SJSA1 (cell line): ENCODE measurements at regions not wholly inside any gene's neighbourhood (a gene's known extent, or its start where the extent isn't known, plus 50 kb on each side); places are given as distances from the start of the nearest gene placed in this dataset.
"Not testable (repeated sequence)": the region's sequence is repeated elsewhere in the genome, so short reads cannot be mapped to it uniquely, and the experiment has no call there.

ENCODE experiments used
- DNase-seq, 2 experiments: peaks; one replicate each; pipeline ENCODE4 v3.0.0-alpha.2; 2015 to 2020; ENCODE audit warnings: low spot score in 2 of 2, low read depth in 1 of 2
- H3K27ac ChIP-seq: fragments of 250-450 bp; sonication (Bioruptor Pico); 2 replicates; pipeline ENCODE4 v1.5.1; 2020; ENCODE audit warnings: mild to moderate bottlenecking, moderate library complexity
- H3K27me3 ChIP-seq: fragments of 250-450 bp; sonication (Bioruptor Pico); replicated peaks from 2 replicates; pipeline ENCODE4 v1.5.1; 2020; ENCODE audit warnings: mild to moderate bottlenecking, moderate library complexity
- H3K36me3 ChIP-seq: fragments of 250-450 bp; sonication (Bioruptor Pico); 2 replicates; pipeline ENCODE4 v1.5.1; 2020; ENCODE audit warnings: mild to moderate bottlenecking
- H3K4me1 ChIP-seq: fragments of 250-450 bp; sonication (Bioruptor Pico); replicated peaks from 2 replicates; pipeline ENCODE4 v1.6.1; 2021; ENCODE audit warnings: mild to moderate bottlenecking
- H3K4me3 ChIP-seq: fragments of 250-450 bp; sonication (Bioruptor Pico); 2 replicates; pipeline ENCODE4 v1.5.1; 2020; ENCODE audit warnings: mild to moderate bottlenecking
- H3K9me3 ChIP-seq: fragments of 250-450 bp; sonication (Bioruptor Pico); replicated peaks from 2 replicates; pipeline ENCODE4 v1.5.1; 2020; ENCODE audit warnings: mild to moderate bottlenecking

DNA sequence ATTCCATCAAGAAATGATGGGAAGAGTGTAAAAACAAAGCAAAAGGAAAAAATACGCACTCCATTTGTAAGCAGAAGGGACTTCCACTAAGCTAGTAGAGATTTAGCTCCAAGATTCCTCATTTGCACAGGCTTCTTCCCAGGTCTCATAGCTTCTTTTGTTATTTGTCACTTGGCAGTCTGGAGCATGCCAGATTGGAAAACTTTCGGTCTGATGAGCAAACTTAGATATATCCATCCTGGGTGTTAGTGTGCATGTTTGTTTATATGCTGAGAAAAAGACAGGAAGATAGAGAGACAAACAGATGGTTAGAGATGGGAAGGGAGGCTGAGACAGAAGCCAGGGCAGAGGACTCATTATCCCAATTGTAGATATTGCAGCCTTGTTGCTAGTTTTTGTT is 1644.5 kb upstream of the NUDT12 start:
- Histone ChIP-seq H3K27me3 (no peaks in the 10 kb centered on the region), H3K4me1 (no peaks in the 10 kb centered on the region), H3K4me3 (no peak overlapping the region), H3K27ac (no peak overlapping the region), H3K36me3 (no peaks in the 10 kb centered on the region), H3K9me3 (no peaks in the 10 kb centered on the region; the same call in 1 of the 2 replicates)
- DNase-seq: no peak

DNA sequence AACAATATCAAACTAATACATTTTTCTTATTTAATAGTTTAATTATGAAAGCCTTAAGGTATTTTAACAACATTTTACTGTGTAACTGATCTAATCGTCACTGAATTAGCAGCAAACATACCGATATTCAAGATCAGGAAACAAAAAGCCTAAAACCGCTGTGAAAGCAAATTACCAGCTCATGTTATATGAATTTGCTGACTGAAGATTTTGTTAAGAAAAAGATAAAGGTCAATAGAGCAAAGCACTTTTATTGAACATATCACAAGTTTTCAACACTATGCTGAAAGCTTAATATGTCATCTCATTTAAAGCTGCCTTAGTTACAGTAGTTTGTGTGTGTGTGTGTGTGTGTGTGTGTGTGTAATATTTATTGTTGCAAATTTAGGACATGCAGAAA is 1634.9 kb upstream of the NUDT12 start:
- Histone ChIP-seq H3K27ac (no peak overlapping the region), H3K27me3 (no peaks in the 10 kb centered on the region), H3K36me3 (no peaks in the 10 kb centered on the region), H3K4me3 (no peak overlapping the region), H3K9me3 (no peaks in the 10 kb centered on the region), H3K4me1 (no peaks in the 10 kb centered on the region)
- DNase-seq: no peak

DNA sequence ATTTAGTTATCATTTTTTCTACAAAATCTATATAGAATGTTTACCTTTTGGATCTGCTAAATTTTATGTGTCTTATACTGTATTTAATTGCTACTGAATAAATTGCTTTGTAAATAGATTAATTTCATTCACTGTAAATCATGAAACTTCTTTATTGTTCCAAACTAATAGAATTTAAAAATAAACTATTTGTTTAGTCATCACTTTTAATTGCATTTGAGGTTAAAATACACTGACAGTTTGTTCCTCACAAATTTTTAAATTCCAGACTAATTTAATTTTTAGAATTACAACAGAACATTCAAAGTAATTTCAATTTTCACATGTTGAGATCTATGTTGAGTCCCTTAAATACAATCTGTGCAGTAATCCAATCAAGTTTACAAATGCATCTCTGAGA is 1633.2 kb upstream of the NUDT12 start:
- Histone ChIP-seq H3K36me3 (no peaks in the 10 kb centered on the region), H3K4me3 (no peak overlapping the region), H3K27me3 (no peaks in the 10 kb centered on the region), H3K4me1 (no peaks in the 10 kb centered on the region), H3K27ac (no peak overlapping the region), H3K9me3 (no peaks in the 10 kb centered on the region)
- no peak for DNase-seq

DNA sequence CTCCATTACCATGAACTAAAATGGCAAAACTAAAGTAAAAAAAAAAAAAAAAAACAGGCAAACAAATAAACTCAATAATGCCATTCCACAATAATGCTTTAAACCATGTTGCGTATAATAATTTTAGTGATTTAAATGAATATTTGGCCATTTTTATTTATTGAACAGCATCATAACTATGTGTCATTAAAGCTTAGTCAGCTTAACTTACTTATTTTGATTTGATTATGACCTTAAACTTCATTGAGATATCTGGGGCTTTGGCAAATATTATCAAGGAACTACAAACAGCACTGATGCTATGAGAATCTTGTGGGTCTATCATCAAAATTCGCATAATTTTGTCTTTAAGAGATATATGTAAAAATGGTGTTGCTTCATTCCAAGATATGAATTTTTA is 1610.3 kb upstream of the NUDT12 start:
- Histone ChIP-seq H3K4me3 (no peak overlapping the region), H3K4me1 (no peaks in the 10 kb centered on the region), H3K9me3 (peaks cover 3% of the 10 kb centered on the region; the same call in 1 of the 2 replicates), H3K27me3 (no peaks in the 10 kb centered on the region), H3K27ac (no peak overlapping the region), H3K36me3 (no peaks in the 10 kb centered on the region)
- no peak for DNase-seq

DNA sequence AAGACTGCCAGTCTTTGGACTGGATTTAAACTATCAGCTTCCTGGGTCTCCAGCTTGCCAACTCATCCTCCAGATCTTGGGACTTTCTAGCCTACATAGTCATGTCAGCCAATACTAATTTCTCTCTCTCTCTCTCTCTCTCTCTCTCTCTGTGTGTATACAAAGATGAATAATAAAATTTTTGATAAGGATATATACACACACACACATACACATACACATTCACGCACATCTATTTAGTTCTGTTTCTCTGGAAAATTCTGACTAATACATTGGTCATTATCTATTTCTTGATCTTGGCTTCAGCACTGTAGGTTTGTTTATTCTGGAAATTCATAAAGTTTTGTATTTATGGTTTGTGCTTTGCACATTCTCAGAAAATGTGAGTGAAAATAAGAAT is 1606.2 kb upstream of the NUDT12 start:
- Histone ChIP-seq H3K27ac (no peak overlapping the region), H3K9me3 (peaks cover 3% of the 10 kb centered on the region; the same call in 1 of the 2 replicates), H3K27me3 (no peaks in the 10 kb centered on the region), H3K4me1 (no peaks in the 10 kb centered on the region), H3K36me3 (no peaks in the 10 kb centered on the region), H3K4me3 (no peak overlapping the region)
- DNase-seq: no peak

DNA sequence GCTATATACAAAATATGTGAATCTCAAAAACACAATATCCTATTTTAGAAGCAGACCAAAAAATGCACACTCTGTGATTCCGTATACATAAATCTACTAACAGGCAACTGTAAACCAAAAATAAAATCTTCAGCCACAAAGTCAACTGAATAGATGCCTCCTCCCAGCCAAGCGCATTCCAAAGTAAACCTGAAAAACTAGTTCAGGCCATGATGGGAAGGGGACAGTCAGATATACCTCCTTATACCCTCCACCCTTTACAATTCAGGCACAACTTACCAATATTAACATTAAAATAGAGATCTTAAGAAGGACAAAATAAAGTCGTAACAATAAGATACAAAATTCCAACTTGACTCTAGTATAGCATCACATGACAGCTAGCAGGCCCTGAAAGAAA is 1604.5 kb upstream of the NUDT12 start:
- Histone ChIP-seq H3K4me3 (no peak overlapping the region), H3K27ac (no peak overlapping the region), H3K36me3 (no peaks in the 10 kb centered on the region), H3K4me1 (no peaks in the 10 kb centered on the region), H3K9me3 (peaks cover 3% of the 10 kb centered on the region; the same call in 1 of the 2 replicates), H3K27me3 (no peaks in the 10 kb centered on the region)
- no peak for DNase-seq

DNA sequence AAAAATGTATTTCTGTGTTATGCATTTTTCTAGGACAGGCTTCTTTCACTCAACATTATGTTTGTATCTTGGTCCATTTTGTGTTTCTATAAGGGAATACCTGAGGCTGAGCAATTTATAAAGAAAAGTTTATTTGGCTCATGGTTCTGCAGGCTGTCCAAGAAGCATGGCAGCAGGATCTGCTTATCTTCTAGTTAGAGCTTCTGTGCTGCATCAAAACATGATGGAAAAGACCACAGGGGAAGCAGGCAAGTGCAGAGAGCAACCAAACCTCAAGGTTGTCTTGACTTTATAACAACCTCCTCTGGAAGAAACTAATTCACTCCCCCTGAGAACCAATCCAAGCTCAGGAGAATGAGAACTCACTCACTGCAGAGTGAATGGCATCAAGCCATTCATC is 1601.0 kb upstream of the NUDT12 start:
- no peak for DNase-seq
- H3K27ac ChIP-seq: no peak overlapping the region
- H3K36me3 ChIP-seq: no peaks in the 10 kb centered on the region
- H3K4me3 ChIP-seq: no peak overlapping the region
- H3K27me3 ChIP-seq: no peaks in the 10 kb centered on the region
- H3K9me3 ChIP-seq: peaks cover 3% of the 10 kb centered on the region; the same call in 1 of the 2 replicates
- H3K4me1 ChIP-seq: no peaks in the 10 kb centered on the region

DNA sequence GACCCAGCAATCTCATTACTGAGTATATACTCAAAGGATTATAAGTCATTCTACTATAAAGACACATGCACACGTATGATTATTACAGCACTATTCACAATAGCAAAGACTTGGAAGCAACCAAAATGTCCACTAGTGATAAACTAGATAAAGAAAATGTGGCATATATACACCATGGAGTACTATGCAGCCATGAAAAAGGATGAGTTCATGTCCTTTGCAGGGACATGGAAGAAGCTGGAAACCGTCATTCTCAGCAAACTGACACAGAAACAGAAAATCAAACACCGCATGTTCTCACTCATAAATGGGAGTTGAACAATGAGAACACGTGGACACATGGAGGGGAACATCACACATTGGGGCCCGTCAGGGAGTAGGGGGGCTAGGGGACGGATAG is 1600.0 kb upstream of the NUDT12 start:
- not testable (repeated sequence) for DNase-seq, H3K9me3 ChIP-seq, H3K4me3 ChIP-seq, H3K36me3 ChIP-seq, H3K27ac ChIP-seq, H3K27me3 ChIP-seq, H3K4me1 ChIP-seq

DNA sequence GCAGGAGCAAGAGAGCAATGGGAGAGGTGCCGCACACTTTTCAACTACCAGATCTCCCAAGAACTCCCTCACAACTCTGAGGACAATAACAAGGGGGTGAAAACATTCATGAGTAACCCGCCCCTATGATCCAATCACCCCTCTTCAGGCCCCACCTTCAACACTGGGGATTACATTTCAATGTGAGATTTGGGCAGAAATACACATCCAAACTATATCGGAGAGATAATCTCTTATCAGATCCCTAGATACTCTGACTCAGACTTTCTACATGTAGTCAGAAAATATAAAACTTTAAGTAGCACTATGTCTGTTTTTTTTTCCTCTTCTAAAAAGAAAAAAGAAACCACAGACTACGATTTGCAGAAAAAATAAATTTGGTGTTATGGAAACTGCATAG is 1595.9 kb upstream of the NUDT12 start:
- DNase-seq: no peak
- H3K36me3 ChIP-seq: no peaks in the 10 kb centered on the region
- no peaks in the 10 kb centered on the region for H3K27me3 ChIP-seq
- no peaks in the 10 kb centered on the region for H3K4me1 ChIP-seq
- no peak overlapping the region for H3K27ac ChIP-seq
- H3K9me3 ChIP-seq: no peaks in the 10 kb centered on the region
- no peak overlapping the region for H3K4me3 ChIP-seq

DNA sequence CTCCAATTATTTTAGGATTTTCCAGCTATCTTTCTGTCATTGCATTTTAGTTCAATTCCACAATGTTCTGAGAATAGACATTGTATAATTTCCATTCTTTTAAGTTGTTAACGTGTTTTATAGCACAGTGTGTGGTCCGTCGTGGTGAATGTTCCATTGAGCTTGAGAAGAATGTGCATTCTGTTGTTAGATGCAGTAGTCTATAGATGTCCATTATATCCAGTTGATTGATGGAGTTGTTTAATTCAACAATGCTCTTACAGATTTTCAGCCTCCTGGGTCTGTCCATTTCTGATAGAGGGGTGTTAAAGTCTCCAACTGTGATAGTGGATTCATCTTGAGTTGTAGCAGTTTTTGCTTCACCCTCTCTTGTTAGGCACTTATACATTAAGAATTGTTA is 1587.7 kb upstream of the NUDT12 start:
- Histone ChIP-seq H3K27me3 (no peaks in the 10 kb centered on the region), H3K4me3 (no peak overlapping the region), H3K4me1 (no peaks in the 10 kb centered on the region), H3K9me3 (no peaks in the 10 kb centered on the region), H3K27ac (no peak overlapping the region), H3K36me3 (no peaks in the 10 kb centered on the region)
- DNase-seq: peak in 1 of 2 experiments; percentile 2

DNA sequence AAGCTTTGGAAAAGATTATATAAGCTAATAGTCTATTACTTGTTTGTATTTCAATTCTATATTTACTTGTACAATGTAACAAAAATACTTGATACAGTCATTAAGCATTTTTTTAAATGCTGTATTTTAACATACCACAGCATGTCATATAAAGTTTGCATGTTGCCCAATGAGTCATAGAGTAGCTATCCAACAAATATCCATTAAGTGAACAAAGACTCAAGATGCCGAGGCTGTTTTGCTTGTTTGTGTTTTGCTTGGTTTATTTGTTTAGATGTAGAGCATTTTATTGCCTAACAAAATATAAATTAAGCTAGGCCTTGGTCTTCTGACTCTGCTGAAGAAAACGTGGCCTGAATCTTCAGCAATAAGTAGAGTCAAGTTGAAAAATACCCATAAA is 1584.3 kb upstream of the NUDT12 start:
- peak in 1 of 2 experiments; percentile 17 for DNase-seq
- H3K4me3 ChIP-seq: no peak overlapping the region
- H3K27ac ChIP-seq: no peak overlapping the region
- no peaks in the 10 kb centered on the region for H3K4me1 ChIP-seq
- no peaks in the 10 kb centered on the region for H3K36me3 ChIP-seq
- no peaks in the 10 kb centered on the region for H3K9me3 ChIP-seq
- H3K27me3 ChIP-seq: no peaks in the 10 kb centered on the region

DNA sequence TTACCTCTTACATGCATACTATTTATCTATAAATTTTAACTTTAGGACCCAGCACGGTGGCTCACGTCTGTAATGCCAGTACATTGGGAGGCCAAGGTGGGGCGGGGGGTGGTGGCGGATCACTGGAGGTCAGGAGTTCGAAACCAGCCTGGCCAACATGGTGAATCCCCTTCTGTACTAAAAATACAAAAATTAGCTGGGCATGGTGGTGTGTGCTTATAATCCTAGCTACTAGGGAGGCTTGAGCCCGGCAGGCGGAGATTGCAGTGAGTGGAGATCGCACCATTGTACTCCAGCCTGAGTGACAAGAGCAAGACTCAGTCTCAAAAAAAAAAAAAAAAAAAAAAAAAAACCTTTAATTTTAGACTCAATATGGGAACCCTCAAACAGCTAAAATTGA is 1582.6 kb upstream of the NUDT12 start:
- no peak overlapping the region for H3K4me3 ChIP-seq
- no peaks in the 10 kb centered on the region for H3K4me1 ChIP-seq
- DNase-seq: no peak
- no peak overlapping the region for H3K27ac ChIP-seq
- no peaks in the 10 kb centered on the region for H3K9me3 ChIP-seq
- no peaks in the 10 kb centered on the region for H3K27me3 ChIP-seq
- no peaks in the 10 kb centered on the region for H3K36me3 ChIP-seq

DNA sequence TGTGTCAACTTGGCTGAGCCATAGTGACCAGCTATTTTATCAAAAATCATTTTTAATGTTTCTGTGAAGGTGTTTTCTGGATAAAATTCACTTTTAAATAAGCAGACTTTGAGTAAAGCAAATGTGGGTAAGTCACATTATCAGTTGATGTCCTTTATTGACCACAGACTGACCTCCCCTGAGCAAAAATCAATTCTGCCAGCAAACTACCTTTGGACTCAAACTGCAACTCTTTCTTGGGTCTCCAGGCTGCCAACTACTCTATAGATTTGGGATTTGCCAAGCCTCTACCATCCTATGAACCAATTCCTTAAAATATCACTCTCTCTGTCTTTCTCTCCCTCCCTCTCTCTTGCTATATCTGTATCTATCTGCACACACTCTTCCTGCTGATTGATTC is 1571.7 kb upstream of the NUDT12 start:
- Histone ChIP-seq H3K4me1 (no peaks in the 10 kb centered on the region), H3K36me3 (no peaks in the 10 kb centered on the region), H3K9me3 (0 out of 2 replicates have a peak, but pooled peaks cover 2% of the 10 kb centered on the region), H3K27ac (no peak overlapping the region), H3K4me3 (no peak overlapping the region), H3K27me3 (no peaks in the 10 kb centered on the region)
- DNase-seq: no peak

DNA sequence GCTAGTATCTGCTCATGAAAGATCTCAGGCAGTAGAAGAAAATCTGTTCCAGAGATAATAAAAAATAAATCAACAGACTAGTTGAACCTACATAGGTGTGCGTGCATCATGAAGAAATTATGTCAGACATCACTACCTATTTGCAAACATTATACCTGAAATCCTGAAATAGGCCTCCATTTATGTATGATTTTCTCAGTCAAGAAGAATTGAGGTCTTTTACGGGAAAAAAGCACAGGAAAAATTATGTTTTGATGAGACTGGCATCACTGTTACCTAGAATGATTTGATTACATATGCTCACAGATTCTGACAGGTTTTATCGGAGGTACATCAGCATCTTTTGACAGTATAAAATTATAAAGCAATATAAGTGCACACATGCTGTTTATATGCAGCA is 1570.5 kb upstream of the NUDT12 start:
- H3K9me3 ChIP-seq: 0 out of 2 replicates have a peak, but pooled peaks cover 2% of the 10 kb centered on the region
- no peaks in the 10 kb centered on the region for H3K4me1 ChIP-seq
- no peak overlapping the region for H3K4me3 ChIP-seq
- no peaks in the 10 kb centered on the region for H3K27me3 ChIP-seq
- no peak overlapping the region for H3K27ac ChIP-seq
- H3K36me3 ChIP-seq: no peaks in the 10 kb centered on the region
- DNase-seq: no peak

DNA sequence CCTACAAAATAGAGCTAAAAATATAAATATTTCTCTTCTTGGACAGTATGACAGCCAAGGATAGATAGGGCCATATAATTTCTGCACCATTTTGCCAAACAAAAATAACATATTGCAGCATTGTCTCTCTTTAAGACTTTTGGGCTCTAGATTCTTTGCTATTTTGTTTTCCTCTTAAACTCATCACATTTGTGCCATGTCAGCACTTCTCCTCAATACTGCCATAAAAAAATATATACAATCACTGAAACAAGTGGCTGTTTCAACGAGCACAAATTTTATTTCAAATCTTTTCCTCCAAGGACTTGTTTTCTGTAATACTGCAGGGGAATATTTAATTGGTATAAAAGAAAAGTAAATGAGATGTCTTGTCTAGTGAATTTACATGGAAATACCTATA is 1570.0 kb upstream of the NUDT12 start:
- no peak overlapping the region for H3K27ac ChIP-seq
- 0 out of 2 replicates have a peak, but pooled peaks cover 2% of the 10 kb centered on the region for H3K9me3 ChIP-seq
- H3K27me3 ChIP-seq: no peaks in the 10 kb centered on the region
- no peak for DNase-seq
- H3K4me1 ChIP-seq: no peaks in the 10 kb centered on the region
- no peak overlapping the region for H3K4me3 ChIP-seq
- no peaks in the 10 kb centered on the region for H3K36me3 ChIP-seq
